Endothelial cell (in vitro differentiated cells): ENCODE measurements at regions not wholly inside any gene's neighbourhood (a gene's known extent, or its start where the extent isn't known, plus 50 kb on each side); places are given as distances from the start of the nearest gene placed in this dataset.

Source experiments
- DNase-seq: peaks from one replicate; pipeline ENCODE4 v3.0.0; 2021; ENCODE audit warnings: low spot score
- H3K27ac Mint-ChIP-seq: one replicate; pipeline ENCODE4 v1.8.0; 2021; ENCODE audit warnings: mixed read lengths, inconsistent platforms; ENCODE audit not compliant: unreplicated experiment
- H3K27me3 Mint-ChIP-seq: one replicate; pipeline ENCODE4 v1.8.0; 2021; ENCODE audit warnings: mild to moderate bottlenecking, moderate library complexity, mixed read lengths, inconsistent platforms; ENCODE audit not compliant: unreplicated experiment
- H3K36me3 Mint-ChIP-seq: one replicate; pipeline ENCODE4 v1.8.0; 2021; ENCODE audit warnings: mild to moderate bottlenecking, low read depth, mixed read lengths, inconsistent platforms; ENCODE audit not compliant: unreplicated experiment
- H3K4me1 Mint-ChIP-seq: one replicate; pipeline ENCODE4 v1.8.0; 2021; ENCODE audit warnings: mild to moderate bottlenecking, mixed read lengths, inconsistent platforms; ENCODE audit not compliant: unreplicated experiment
- H3K4me3 Mint-ChIP-seq: one replicate; pipeline ENCODE4 v1.8.0; 2021; ENCODE audit warnings: mild to moderate bottlenecking, mixed read lengths, inconsistent platforms; ENCODE audit not compliant: unreplicated experiment
- H3K9me3 Mint-ChIP-seq: one replicate; pipeline ENCODE4 v1.8.0; 2021; ENCODE audit warnings: mixed read lengths, inconsistent platforms; ENCODE audit not compliant: unreplicated experiment
- CTCF ChIP-seq: fragments of 200-600 bp; sonication (generic); IDR thresholded peaks from one replicate; pipeline ENCODE4 v1.5.0; 2021; ENCODE audit warnings: antibody characterized with exemption; ENCODE audit not compliant: unreplicated experiment

GRCh38 chr10:33388382-33388781 lies 53.9 kb upstream of the NRP1 start:
- no peak for TF ChIP-seq CTCF
- no peak for DNase-seq

GRCh38 chr10:33387720-33388119 lies 53.3 kb upstream of the NRP1 start:
- Mint-ChIP-seq H3K4me1 (peaks cover 3% of the 10 kb centered on the region), H3K9me3 (no peaks in the 10 kb centered on the region), H3K36me3 (no peaks in the 10 kb centered on the region), H3K4me3 (no peak overlapping the region), H3K27me3 (no peaks in the 10 kb centered on the region), H3K27ac (no peak overlapping the region)
- TF ChIP-seq CTCF = no peak
- DNase-seq = no peak

More at GRCh38 chr10:33388382-33388781, 53.9 kb upstream of the NRP1 start:
- H3K9me3 Mint-ChIP-seq = no peaks in the 10 kb centered on the region
- no peaks in the 10 kb centered on the region for H3K36me3 Mint-ChIP-seq
- H3K27me3 Mint-ChIP-seq = no peaks in the 10 kb centered on the region
- no peak overlapping the region for H3K27ac Mint-ChIP-seq
- no peak overlapping the region for H3K4me3 Mint-ChIP-seq
- H3K4me1 Mint-ChIP-seq = peaks cover 3% of the 10 kb centered on the region

- H3K27me3 Mint-ChIP-seq = no peaks in the 10 kb centered on the region
- no peak for DNase-seq
- H3K36me3 Mint-ChIP-seq = no peaks in the 10 kb centered on the region
- H3K4me3 Mint-ChIP-seq = no peak overlapping the region
- TF ChIP-seq CTCF = no peak
- H3K9me3 Mint-ChIP-seq = no peaks in the 10 kb centered on the region
- peaks cover 3% of the 10 kb centered on the region for H3K4me1 Mint-ChIP-seq
- no peak overlapping the region for H3K27ac Mint-ChIP-seq
These were observed 52.5 kb upstream of the NRP1 start for GRCh38 chr10:33386926-33387325.

- Mint-ChIP-seq H3K36me3 (no peaks in the 10 kb centered on the region), H3K27me3 (no peaks in the 10 kb centered on the region), H3K4me3 (no peak overlapping the region), H3K27ac (no peak overlapping the region), H3K4me1 (peaks cover 3% of the 10 kb centered on the region), H3K9me3 (no peaks in the 10 kb centered on the region)
- no peak for DNase-seq
- no peak for TF ChIP-seq CTCF
These were observed 51.2 kb upstream of the NRP1 start for GRCh38 chr10:33385686-33386085.

- Mint-ChIP-seq H3K4me3 (no peak overlapping the region), H3K27ac (no peak overlapping the region)
These were observed 50.5 kb upstream of the NRP1 start for GRCh38 chr10:33385015-33385414.

More at GRCh38 chr10:33385015-33385414, 50.5 kb upstream of the NRP1 start:
- Mint-ChIP-seq H3K9me3 (no peaks in the 10 kb centered on the region), H3K36me3 (no peaks in the 10 kb centered on the region), H3K27me3 (no peaks in the 10 kb centered on the region), H3K4me1 (peaks cover 3% of the 10 kb centered on the region)
- no peak for TF ChIP-seq CTCF
- DNase-seq = no peak
